ENCODE measurements at regions not wholly inside any gene's neighbourhood (a gene's known extent, or its start where the extent isn't known, plus 50 kb on each side); places are given as distances from the start of the nearest gene placed in this dataset.
"Not testable (repeated sequence)": the region's sequence is repeated elsewhere in the genome, so short reads cannot be mapped to it uniquely, and the experiment has no call there.

DNA sequence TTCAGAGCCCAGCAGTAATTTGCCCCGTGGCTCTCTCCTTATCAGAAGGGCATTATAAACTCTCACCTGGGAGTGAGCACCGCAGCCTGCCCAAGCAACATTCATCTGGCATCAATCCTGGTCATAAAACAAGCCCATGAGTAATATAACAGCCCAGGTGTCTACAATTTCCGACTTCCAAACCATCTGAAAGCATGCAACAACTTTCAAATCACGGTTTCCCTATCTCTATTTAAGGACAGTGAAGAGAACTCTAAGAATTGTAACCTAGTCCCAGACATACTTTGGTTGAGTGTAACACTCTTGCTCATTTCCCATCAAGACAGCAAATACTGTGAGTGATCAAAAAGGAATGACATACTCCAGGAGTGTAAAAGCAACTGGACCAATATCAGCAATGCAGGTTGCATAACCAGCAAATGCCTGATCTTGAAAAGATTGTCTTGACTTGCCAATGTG, 487.4 kb upstream of the SOX9 start:
- H3K9me3 ChIP-seq: no peaks in the 10 kb centered on the region
- peak overlapping the region in 2 of 4 donors; percentile 3 to 18 for H3K27ac ChIP-seq
- peaks cover 0 to 4% (median 0%) of the 10 kb centered on the region in 4 donors for H3K4me1 ChIP-seq
- TF ChIP-seq, protein P1, sequence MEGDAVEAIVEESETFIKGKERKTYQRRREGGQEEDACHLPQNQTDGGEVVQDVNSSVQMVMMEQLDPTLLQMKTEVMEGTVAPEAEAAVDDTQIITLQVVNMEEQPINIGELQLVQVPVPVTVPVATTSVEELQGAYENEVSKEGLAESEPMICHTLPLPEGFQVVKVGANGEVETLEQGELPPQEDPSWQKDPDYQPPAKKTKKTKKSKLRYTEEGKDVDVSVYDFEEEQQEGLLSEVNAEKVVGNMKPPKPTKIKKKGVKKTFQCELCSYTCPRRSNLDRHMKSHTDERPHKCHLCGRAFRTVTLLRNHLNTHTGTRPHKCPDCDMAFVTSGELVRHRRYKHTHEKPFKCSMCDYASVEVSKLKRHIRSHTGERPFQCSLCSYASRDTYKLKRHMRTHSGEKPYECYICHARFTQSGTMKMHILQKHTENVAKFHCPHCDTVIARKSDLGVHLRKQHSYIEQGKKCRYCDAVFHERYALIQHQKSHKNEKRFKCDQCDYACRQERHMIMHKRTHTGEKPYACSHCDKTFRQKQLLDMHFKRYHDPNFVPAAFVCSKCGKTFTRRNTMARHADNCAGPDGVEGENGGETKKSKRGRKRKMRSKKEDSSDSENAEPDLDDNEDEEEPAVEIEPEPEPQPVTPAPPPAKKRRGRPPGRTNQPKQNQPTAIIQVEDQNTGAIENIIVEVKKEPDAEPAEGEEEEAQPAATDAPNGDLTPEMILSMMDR (IDR thresholded peaks at IDR 0.05): no peak
- TF ChIP-seq POLR2A (IDR thresholded peaks at IDR 0.05): no peak
- H3K4me3 ChIP-seq: no peak overlapping the region
- DNase-seq: peak in 2 of 3 donors; percentile 67 to 83
- no peaks in the 10 kb centered on the region for H3K36me3 ChIP-seq
- H3K27me3 ChIP-seq: no peaks in the 10 kb centered on the region

DNA sequence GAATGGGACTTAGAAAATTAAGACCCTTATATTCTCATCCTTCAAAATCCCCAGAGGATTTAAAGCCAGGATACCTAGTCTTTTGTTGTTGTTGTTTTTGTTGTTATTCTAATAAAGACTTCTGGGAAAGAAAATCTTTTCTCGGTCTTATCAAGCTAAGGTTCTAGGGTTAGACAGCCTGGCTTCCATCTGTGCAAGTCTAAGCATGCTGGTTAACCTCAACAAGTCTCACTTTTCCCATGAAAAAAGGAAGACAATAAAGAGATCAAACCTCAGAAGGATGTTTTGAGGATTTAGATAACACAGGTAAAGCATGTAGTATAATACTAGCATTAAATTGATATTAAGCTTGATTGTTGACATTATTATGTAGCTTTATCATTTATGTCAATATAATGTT, 486.4 kb upstream of the SOX9 start:
- no peak overlapping the region for H3K4me3 ChIP-seq
- H3K27ac ChIP-seq: no peak overlapping the region
- H3K36me3 ChIP-seq: no peaks in the 10 kb centered on the region
- TF ChIP-seq POLR2A (IDR thresholded peaks at IDR 0.05): no peak
- TF ChIP-seq, protein P1 (IDR thresholded peaks at IDR 0.05): no peak
- no peaks in the 10 kb centered on the region for H3K27me3 ChIP-seq
- H3K4me1 ChIP-seq: peaks cover 0 to 4% (median 0%) of the 10 kb centered on the region in 4 donors
- H3K9me3 ChIP-seq: no peaks in the 10 kb centered on the region
- DNase-seq: no peak

DNA sequence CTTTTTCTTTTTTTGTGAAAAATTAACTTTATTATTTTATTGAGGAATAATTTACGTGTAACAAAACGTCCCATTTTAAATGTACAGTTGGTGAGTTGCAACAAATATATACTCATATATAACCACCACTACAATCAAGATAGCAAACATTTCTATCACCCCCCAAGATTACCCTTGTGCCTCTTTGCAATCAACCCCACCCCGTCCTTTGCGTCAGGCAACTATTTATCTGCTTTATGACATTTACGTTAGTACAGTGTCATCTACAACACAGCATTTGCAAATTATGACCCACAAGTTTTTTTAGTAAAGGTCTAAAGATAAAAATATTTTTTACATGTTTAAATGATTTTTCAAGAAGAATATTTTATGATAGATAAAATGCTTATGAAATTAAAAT, 485.6 kb upstream of the SOX9 start:
- Histone ChIP-seq H3K27me3 (no peaks in the 10 kb centered on the region), H3K4me1 (peaks cover 0 to 4% (median 0%) of the 10 kb centered on the region in 4 donors), H3K9me3 (no peaks in the 10 kb centered on the region), H3K27ac (no peak overlapping the region), H3K36me3 (no peaks in the 10 kb centered on the region), H3K4me3 (no peak overlapping the region)
- DNase-seq: peak in 1 of 3 donors; percentile 60
- no peak for TF ChIP-seq POLR2A (IDR thresholded peaks at IDR 0.05)
- TF ChIP-seq, protein P1 (IDR thresholded peaks at IDR 0.05): no peak

DNA sequence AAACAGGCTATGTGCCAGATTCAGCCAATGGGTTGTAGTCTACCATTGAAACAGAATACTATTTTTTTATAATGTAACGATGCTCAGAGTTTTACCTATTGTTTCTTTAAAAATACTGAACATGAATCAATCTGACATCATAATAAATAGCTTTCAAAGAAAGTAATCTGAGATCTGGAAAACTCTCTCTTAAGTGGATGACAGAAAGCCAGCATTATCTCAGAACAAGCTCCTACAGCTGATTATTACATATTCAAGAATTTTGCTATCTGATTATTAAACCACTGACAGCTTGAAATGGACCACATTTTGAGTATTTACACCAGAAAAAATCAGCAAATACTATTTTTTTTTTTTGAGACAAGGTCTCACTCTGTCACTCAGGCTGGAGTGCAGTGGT, 484.2 kb upstream of the SOX9 start:
- Histone ChIP-seq H3K36me3 (no peaks in the 10 kb centered on the region), H3K4me1 (peaks cover 0 to 4% (median 0%) of the 10 kb centered on the region in 4 donors), H3K27me3 (no peaks in the 10 kb centered on the region), H3K4me3 (no peak overlapping the region), H3K9me3 (no peaks in the 10 kb centered on the region), H3K27ac (no peak overlapping the region)
- no peak for DNase-seq
- TF ChIP-seq, protein P1 (IDR thresholded peaks at IDR 0.05): no peak
- no peak for TF ChIP-seq POLR2A (IDR thresholded peaks at IDR 0.05)

GRCh38 chr17:71638668-71639067, 482.2 kb upstream of the SOX9 start:
- Histone ChIP-seq H3K27ac (no peak overlapping the region), H3K27me3 (no peaks in the 10 kb centered on the region), H3K4me1 (no peaks in the 10 kb centered on the region), H3K9me3 (no peaks in the 10 kb centered on the region), H3K36me3 (no peaks in the 10 kb centered on the region), H3K4me3 (no peak overlapping the region)
- no peak for DNase-seq
- TF ChIP-seq POLR2A (IDR thresholded peaks at IDR 0.05): no peak
- TF ChIP-seq, protein P1 (IDR thresholded peaks at IDR 0.05): no peak

DNA sequence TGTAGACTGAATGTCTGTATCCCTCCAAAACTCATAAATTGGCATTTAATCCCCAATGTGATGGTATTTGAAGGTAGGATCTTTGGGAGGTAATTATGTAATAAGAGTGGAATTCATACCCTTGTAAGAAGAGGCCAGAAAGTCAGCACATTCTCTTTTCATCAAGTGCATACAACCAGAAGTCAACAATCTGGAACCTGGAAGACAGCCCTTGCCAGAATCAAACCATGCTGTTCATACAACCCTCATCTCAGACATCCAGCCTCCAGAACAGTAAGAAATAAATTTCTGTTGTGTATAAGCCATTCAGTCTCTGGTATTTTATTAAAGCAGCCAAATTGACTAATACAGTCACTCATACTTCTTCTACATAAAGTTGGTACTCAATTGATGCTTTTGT, 481.0 kb upstream of the SOX9 start:
- TF ChIP-seq, protein P1 (IDR thresholded peaks at IDR 0.05): no peak
- Histone ChIP-seq H3K9me3 (no peaks in the 10 kb centered on the region), H3K4me1 (no peaks in the 10 kb centered on the region)

DNA sequence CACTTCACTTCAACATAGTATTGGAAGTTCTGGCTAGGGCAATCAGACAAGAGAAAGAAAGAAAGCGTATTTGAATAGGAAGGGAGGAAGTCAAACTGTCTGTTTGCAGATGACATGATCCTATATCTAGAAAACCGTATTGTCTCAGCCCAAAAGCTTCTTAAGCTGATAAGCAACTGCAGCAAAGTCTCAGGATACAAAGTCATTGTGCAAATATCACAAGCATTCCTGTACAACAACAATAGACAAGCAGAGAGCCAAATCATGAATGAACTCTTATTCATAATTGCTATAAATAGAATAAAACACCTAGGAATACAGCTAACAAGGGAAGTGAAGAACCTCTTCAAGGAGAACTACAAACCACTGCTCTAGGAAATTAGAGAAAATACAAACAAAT, 473.9 kb upstream of the SOX9 start:
- H3K27ac ChIP-seq, H3K9me3 ChIP-seq, H3K4me3 ChIP-seq, H3K4me1 ChIP-seq, H3K36me3 ChIP-seq, H3K27me3 ChIP-seq, DNase-seq: not testable (repeated sequence)

More for the DNA sequence above, 481.0 kb upstream of the SOX9 start:
- Histone ChIP-seq H3K27me3 (no peaks in the 10 kb centered on the region), H3K36me3 (no peaks in the 10 kb centered on the region), H3K27ac (no peak overlapping the region), H3K4me3 (no peak overlapping the region)
- DNase-seq: no peak

GRCh38 chr17:71648342-71648741, 472.5 kb upstream of the SOX9 start:
- not testable (repeated sequence) for H3K4me1 ChIP-seq, H3K36me3 ChIP-seq, H3K9me3 ChIP-seq, H3K27me3 ChIP-seq, H3K4me3 ChIP-seq, DNase-seq, H3K27ac ChIP-seq

Data from Peyer's patch (tissue), 4 donors.